Prostate gland (tissue), 2 donors: ENCODE measurements at regions not wholly inside any gene's neighbourhood (a gene's known extent, or its start where the extent isn't known, plus 50 kb on each side); places are given as distances from the start of the nearest gene placed in this dataset.
A peak's percentile ranks its signal among the peaks of the same experiment; 100 is the strongest.

ENCODE experiments used
- DNase-seq: peaks from one replicate; pipeline ENCODE4 v3.0.0-alpha.2; 2019; ENCODE audit warnings: low spot score
- H3K27ac ChIP-seq, 2 donors: fragments of 200-600 bp; sonication (generic); 2 replicates each; pipeline ENCODE4 v1.5.1; 2017 to 2019
- H3K27me3 ChIP-seq: fragments of 200-600 bp; sonication (generic); replicated peaks from 2 replicates; pipeline ENCODE4 v1.5.1; 2019; ENCODE audit not compliant: insufficient read depth
- H3K36me3 ChIP-seq, 2 donors: fragments of 200-600 bp; sonication (generic); 1 replicate in 1 of 2; 2 replicates in 1 of 2; pipeline versions ENCODE4 v1.5.1 to v1.8.1; 2017 to 2019
- H3K4me1 ChIP-seq: fragments of 200-600 bp; sonication (generic); replicated peaks from 2 replicates; pipeline ENCODE4 v1.5.1; 2019
- H3K4me3 ChIP-seq, 2 donors: fragments of 200-600 bp; sonication (generic); 2 replicates each; pipeline ENCODE4 v1.5.1; 2017 to 2019
- H3K9me3 ChIP-seq: fragments of 200-600 bp; sonication (generic); 2 replicates; pipeline ENCODE4 v1.5.1; 2017
- CTCF ChIP-seq, 4 experiments: fragments of 200-600 bp in 2 of 4; fragments of 450-650 bp in 2 of 4; sonication (generic) in 2 of 4; IDR thresholded peaks; 1 replicate in 3 of 4; 2 replicates in 1 of 4; pipeline ENCODE4 v1.5.1; 2016 to 2019; ENCODE audit warnings: antibody characterized with exemption in 4 of 4, mild to moderate bottlenecking in 2 of 4, moderate library complexity in 2 of 4
- POLR2A ChIP-seq: fragments of 450-650 bp; IDR thresholded peaks from one replicate; pipeline ENCODE4 v1.6.1; 2016; ENCODE audit warnings: antibody characterized with exemption, mild to moderate bottlenecking
- POLR2AphosphoS5 ChIP-seq: sonication (generic); formaldehyde crosslinking; IDR thresholded peaks from one replicate; pipeline ENCODE4 v1.6.1; 2017; ENCODE audit warnings: antibody characterized with exemption
- WGBS: methylation state at CpG from one replicate; pipeline ENCODE4 v1.1.5; 2018; 5-methylcytosine and 5-hydroxymethylcytosine counted together
- intact Hi-C: fragments of 100-400 bp; cut with DNase I; formaldehyde crosslinking; loops from one replicate; pipeline ENCODE4 v1.14.2; 2022

DNA sequence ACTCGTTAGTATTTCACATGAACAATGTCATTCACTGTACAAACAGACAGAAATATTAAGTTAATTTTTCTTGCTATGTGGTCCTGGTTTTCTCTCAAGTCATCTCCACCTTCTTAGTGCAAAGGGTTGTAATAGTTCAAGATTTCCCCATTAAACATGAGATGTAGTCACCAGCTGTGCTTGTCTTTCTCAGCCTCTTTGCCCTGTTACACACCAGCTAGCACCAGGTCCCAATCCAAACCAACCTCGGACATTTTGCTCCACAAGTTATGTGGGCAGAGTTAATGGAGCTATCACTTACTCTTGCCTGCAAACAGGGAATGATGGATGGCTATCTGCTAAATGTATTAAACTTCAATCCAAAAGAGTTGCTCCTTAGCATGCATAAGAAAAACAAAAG, 328.1 kb downstream of the TLE1 start:
- H3K27ac ChIP-seq: no peak overlapping the region
- H3K4me3 ChIP-seq: no peak overlapping the region
- H3K4me1 ChIP-seq: no peaks in the 10 kb centered on the region
- no peaks in the 10 kb centered on the region for H3K36me3 ChIP-seq
- 86% methylated on average over 2 of the region's 2 CpGs for WGBS
- intact Hi-C loops: no loop called here
- H3K27me3 ChIP-seq: no peaks in the 10 kb centered on the region
- H3K9me3 ChIP-seq: no peaks in the 10 kb centered on the region
- no peak for DNase-seq
- TF ChIP-seq CTCF (IDR thresholded peaks at IDR 0.05): no peak
- no peak for TF ChIP-seq POLR2A
- no peak for TF ChIP-seq POLR2AphosphoS5

DNA sequence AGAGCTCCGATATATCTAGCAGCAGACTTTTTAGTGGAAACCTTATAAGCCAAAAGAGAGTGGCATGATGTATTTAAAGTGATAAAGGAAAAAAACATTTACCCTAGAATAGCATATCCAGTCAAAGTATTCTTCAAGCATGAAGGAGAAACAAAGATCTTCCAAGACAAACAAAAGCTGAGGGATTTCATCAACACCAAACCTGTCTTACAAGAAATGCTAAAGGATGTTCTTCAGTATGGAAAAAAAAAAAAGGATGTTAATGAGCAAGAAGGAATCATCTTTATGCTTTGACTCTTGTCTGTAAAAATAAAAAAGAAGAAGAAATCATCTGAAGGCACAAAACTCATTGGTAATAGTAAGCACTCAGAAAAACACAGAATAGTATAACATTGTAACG, 338.2 kb downstream of the TLE1 start:
- WGBS: 88% methylated on average over 2 of the region's 2 CpGs
- no peaks in the 10 kb centered on the region for H3K9me3 ChIP-seq
- TF ChIP-seq POLR2AphosphoS5: peak; percentile 23
- TF ChIP-seq CTCF (IDR thresholded peaks at IDR 0.05): no peak
- no peak overlapping the region for H3K4me3 ChIP-seq
- DNase-seq: no peak
- intact Hi-C loops: no loop called here
- no peaks in the 10 kb centered on the region for H3K36me3 ChIP-seq
- no peaks in the 10 kb centered on the region for H3K27me3 ChIP-seq
- no peak overlapping the region for H3K27ac ChIP-seq
- no peaks in the 10 kb centered on the region for H3K4me1 ChIP-seq

GRCh38 chr9:81344366-81344765, 345.0 kb downstream of the TLE1 start:
- intact Hi-C loops: no loop called here
- DNase-seq: no peak
- TF ChIP-seq CTCF (IDR thresholded peaks at IDR 0.05) (no peak), POLR2AphosphoS5 (no peak), POLR2A (no peak)
- no peaks in the 10 kb centered on the region for H3K9me3 ChIP-seq
- H3K27me3 ChIP-seq: no peaks in the 10 kb centered on the region
- no peaks in the 10 kb centered on the region for H3K4me1 ChIP-seq
- H3K36me3 ChIP-seq: no peaks in the 10 kb centered on the region
- 93% methylated on average over 3 of the region's 3 CpGs for WGBS
- no peak overlapping the region for H3K4me3 ChIP-seq
- H3K27ac ChIP-seq: no peak overlapping the region

GRCh38 chr9:81335879-81336421, 353.4 kb downstream of the TLE1 start:
- Histone ChIP-seq H3K4me3 (no peak overlapping the region), H3K36me3 (no peaks in the 10 kb centered on the region), H3K4me1 (no peaks in the 10 kb centered on the region), H3K27me3 (no peaks in the 10 kb centered on the region), H3K9me3 (no peaks in the 10 kb centered on the region), H3K27ac (no peak overlapping the region)
- no peak for TF ChIP-seq POLR2AphosphoS5
- WGBS: 75% methylated on average over 3 of the region's 3 CpGs
- no peak for DNase-seq
- intact Hi-C loops: no loop called here

- 62% methylated on average over 3 of the region's 3 CpGs for WGBS
- intact Hi-C loops: no loop called here
Observed at GRCh38 chr9:81321551-81321950, 367.8 kb downstream of the TLE1 start.

More at GRCh38 chr9:81321551-81321950, 367.8 kb downstream of the TLE1 start:
- DNase-seq: no peak
- Histone ChIP-seq H3K36me3 (no peaks in the 10 kb centered on the region), H3K27ac (no peak overlapping the region), H3K9me3 (no peaks in the 10 kb centered on the region), H3K4me3 (no peak overlapping the region), H3K4me1 (no peaks in the 10 kb centered on the region), H3K27me3 (no peaks in the 10 kb centered on the region)
- TF ChIP-seq CTCF (IDR thresholded peaks at IDR 0.05) (no peak), POLR2AphosphoS5 (no peak), POLR2A (no peak)
